ENCODE measurements at regions not wholly inside any gene's neighbourhood (a gene's known extent, or its start where the extent isn't known, plus 50 kb on each side); places are given as distances from the start of the nearest gene placed in this dataset.

- no peak for TF ChIP-seq CTCF (IDR thresholded peaks at IDR 0.05; ENCODE audit: low read depth, low read length)
- Histone ChIP-seq H3K9me3 (no peaks in the 10 kb centered on the region), H3K4me1 (no peaks in the 10 kb centered on the region), H3K4me3 (ENCODE audit: low read depth, low read length) (no peak overlapping the region), H3K36me3 (no peaks in the 10 kb centered on the region), H3K27me3 (no peaks in the 10 kb centered on the region)
- no peak for DNase-seq
Measured at GRCh38 chr2:82172483-82172882, 1867.9 kb upstream of the LRRTM1 start.

- H3K27me3 ChIP-seq, result no peaks in the 10 kb centered on the region
- no peaks in the 10 kb centered on the region for H3K9me3 ChIP-seq
- TF ChIP-seq CTCF (IDR thresholded peaks at IDR 0.05; ENCODE audit: low read depth, low read length), result no peak
- no peaks in the 10 kb centered on the region for H3K4me1 ChIP-seq
- no peaks in the 10 kb centered on the region for H3K36me3 ChIP-seq
- no peak for DNase-seq
- no peak overlapping the region for H3K4me3 ChIP-seq (ENCODE audit: low read depth, low read length)
Measured at GRCh38 chr2:82169379-82169778, 1864.8 kb upstream of the LRRTM1 start.

- TF ChIP-seq CTCF (IDR thresholded peaks at IDR 0.05; ENCODE audit: low read depth, low read length), result no peak
- no peak for DNase-seq
- no peaks in the 10 kb centered on the region for H3K36me3 ChIP-seq
Measured at GRCh38 chr2:82165377-82165776, 1860.8 kb upstream of the LRRTM1 start.

GRCh38 chr2:82158150-82158549 is 1853.6 kb upstream of the LRRTM1 start:
- Histone ChIP-seq H3K4me3 (ENCODE audit: low read depth, low read length) (no peak overlapping the region), H3K9me3 (no peaks in the 10 kb centered on the region), H3K4me1 (no peaks in the 10 kb centered on the region), H3K27me3 (no peaks in the 10 kb centered on the region), H3K36me3 (no peaks in the 10 kb centered on the region)
- no peak for DNase-seq
- TF ChIP-seq CTCF (IDR thresholded peaks at IDR 0.05; ENCODE audit: low read depth, low read length), result no peak

More at GRCh38 chr2:82165377-82165776, 1860.8 kb upstream of the LRRTM1 start:
- Histone ChIP-seq H3K4me1 (no peaks in the 10 kb centered on the region), H3K4me3 (ENCODE audit: low read depth, low read length) (no peak overlapping the region), H3K9me3 (no peaks in the 10 kb centered on the region), H3K27me3 (no peaks in the 10 kb centered on the region)

GRCh38 chr2:82155469-82155868 is 1850.9 kb upstream of the LRRTM1 start:
- no peaks in the 10 kb centered on the region for H3K4me1 ChIP-seq
- H3K4me3 ChIP-seq (ENCODE audit: low read depth, low read length), result no peak overlapping the region
- no peak for DNase-seq
- no peaks in the 10 kb centered on the region for H3K9me3 ChIP-seq
- no peaks in the 10 kb centered on the region for H3K36me3 ChIP-seq
- TF ChIP-seq CTCF (IDR thresholded peaks at IDR 0.05; ENCODE audit: low read depth, low read length), result no peak
- no peaks in the 10 kb centered on the region for H3K27me3 ChIP-seq

GRCh38 chr2:82143343-82143742 is 1838.8 kb upstream of the LRRTM1 start:
- Histone ChIP-seq H3K4me1 (no peaks in the 10 kb centered on the region), H3K27me3 (no peaks in the 10 kb centered on the region), H3K4me3 (ENCODE audit: low read depth, low read length) (no peak overlapping the region), H3K9me3 (no peaks in the 10 kb centered on the region), H3K36me3 (no peaks in the 10 kb centered on the region)
- no peak for TF ChIP-seq CTCF (IDR thresholded peaks at IDR 0.05; ENCODE audit: low read depth, low read length)
- DNase-seq, result no peak
